ENCODE measurements at regions not wholly inside any gene's neighbourhood (a gene's known extent, or its start where the extent isn't known, plus 50 kb on each side); places are given as distances from the start of the nearest gene placed in this dataset.
A peak's percentile ranks its signal among the peaks of the same experiment; 100 is the strongest.
"Not testable (repeated sequence)": the region's sequence is repeated elsewhere in the genome, so short reads cannot be mapped to it uniquely, and the experiment has no call there.

DNA sequence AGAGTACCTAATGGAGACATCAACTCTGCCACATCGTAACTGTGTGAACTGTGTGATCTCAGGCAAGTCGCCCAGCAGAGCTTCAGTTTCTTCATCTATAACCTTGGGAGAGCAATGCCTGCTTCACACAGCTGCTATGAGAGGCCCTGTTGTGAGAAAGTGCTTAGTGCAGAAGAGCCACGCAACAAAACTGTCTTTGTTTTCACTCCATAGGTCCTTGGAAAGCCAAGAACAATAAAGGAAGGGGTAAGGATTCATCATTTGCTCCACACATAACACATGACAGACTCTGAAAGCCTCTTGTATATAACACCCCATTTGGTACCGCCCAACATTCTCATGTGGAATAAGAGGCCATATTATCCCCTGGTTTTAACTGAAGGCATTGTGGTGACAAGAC, 231.9 kb upstream of the ISX start:
- DNase-seq (ENCODE audit: low read depth): no peak

DNA sequence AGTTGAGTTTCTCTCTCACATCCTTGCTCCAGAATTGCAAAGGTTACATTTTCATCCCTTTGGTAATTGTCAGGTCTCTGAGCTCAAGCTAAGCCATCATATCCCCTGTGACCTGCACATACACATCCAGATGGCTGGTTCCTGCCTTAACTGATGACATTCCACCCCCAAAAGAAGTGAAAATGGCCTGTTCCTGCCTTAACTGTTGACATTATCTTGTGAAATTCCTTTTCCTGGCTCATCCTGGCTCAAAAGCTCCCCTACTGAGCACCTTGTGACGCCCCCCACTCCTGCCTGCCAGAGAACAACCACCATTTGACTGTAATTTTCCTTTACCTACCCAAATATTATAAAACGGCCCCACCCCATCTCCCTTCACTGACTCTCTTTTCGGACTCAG, 231.4 kb upstream of the ISX start:
- DNase-seq (ENCODE audit: low read depth): not testable (repeated sequence)

DNA sequence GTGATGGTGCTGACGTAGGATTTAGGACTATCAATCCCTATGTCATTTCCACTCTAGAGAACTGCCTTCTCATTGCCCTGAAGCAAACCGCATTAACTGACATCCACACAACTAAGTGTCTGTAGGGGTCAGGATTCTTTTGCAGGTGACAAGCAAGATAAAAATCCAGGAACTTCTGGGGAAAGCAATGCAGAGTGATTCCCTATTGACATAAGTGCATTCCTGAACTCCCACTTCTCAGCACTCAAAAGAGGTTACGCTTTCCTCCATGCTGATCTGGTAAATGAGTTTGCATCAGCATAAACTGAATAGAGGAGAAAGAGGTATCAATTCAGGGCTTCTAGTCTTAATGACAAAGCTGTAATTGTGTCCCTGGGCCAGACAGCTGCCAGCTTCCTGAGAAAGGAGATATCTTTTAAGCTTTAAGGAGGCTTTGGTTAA, 224.6 kb upstream of the ISX start:
- peak; percentile 66 for DNase-seq (ENCODE audit: low read depth)

DNA sequence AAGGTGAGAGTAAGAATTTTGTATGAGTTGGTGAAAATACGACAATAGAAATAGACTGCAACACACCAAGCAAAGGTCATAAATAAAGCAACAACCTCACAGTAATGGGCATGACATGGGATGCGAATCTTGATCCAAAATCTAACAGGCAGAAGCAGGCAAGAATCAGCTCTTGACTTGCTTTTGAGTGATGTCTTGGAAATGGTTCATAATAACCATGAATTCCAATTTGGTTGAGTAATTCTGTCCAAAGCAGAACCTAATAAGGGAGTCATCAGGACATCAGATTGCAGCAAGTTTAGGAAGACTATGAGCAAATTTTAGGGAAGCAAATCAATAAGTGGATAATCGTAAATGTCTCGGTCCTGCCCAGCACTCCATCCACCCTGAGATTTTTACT, 224.0 kb upstream of the ISX start:
- DNase-seq (ENCODE audit: low read depth): peak; percentile 15

DNA sequence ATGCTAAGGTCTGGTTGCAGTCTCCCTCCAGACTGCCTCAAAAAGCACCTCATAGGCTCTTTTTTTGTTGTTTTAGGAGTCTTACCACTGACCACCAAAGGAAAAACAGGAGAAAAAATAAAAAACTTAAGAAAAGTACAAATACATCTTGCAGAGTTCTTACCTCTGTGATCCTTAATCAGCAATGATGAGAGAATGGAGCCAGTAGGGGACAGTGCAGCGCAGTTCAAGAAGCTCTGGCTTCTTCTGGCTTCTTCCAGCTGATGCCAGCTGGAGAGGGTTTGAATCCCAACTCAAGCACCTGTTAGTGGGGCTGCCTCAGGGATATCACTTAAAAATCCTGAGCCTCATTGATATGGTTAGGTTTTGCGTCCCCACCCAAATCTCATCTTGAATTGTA, 223.3 kb upstream of the ISX start:
- DNase-seq (ENCODE audit: low read depth): no peak

DNA sequence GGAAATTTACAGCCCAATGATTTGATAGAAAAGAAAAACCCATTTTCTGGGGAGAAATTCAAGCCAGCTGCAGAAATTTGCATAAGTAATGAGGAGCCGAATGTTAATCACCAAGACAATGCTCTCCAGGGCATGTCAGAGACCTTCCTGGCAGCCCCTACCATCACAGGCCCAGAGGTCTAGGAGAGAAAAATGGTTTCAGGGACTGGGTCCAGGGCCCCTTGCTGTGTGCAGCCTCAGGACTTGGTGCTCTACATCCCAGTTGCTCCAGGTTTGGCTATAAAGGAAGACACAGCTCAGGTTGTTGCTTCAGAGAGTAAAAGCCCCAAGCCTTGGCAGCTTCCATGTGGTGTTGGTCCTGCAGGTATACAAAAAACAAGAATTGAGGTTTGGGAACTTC, 222.2 kb upstream of the ISX start:
- DNase-seq (ENCODE audit: low read depth): not testable (repeated sequence)

DNA sequence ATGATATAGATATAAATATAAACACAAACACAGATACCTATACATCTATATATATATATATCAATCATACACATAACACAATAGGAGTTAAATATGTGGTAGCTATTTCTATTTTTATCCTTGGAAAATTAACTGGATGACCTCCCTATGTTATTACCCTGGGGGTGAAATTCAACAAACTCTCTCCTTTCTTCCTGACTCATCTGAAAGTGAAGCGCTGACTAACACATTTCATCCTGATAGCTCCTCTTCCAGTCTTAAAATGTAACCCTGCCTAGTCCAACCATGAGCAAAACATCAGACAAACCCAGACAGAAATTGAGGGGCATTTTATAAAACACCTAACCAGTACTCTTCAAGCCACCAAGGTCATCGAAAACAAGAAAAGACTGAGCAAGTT, 220.6 kb upstream of the ISX start:
- peak; percentile 64 for DNase-seq (ENCODE audit: low read depth)

DNA sequence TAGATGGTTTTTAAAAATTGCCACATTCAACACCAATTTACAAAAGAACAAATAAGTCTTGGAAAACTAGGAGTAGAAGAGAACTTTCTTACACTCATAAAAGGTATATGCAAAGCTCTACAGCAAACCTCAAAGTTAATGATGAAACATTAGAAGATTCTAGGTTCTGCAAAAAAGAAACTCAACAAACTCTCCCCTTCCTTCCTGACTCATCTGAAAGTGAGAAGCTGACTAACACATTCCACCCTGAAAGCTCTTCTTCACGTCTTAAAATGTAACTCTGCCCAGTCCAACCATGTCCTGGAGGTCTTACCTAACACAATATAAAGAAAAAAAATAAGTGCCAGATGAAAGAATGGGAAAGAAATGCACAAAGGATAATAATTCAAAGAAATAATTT, 218.9 kb upstream of the ISX start:
- peak; percentile 72 for DNase-seq (ENCODE audit: low read depth)

DNA sequence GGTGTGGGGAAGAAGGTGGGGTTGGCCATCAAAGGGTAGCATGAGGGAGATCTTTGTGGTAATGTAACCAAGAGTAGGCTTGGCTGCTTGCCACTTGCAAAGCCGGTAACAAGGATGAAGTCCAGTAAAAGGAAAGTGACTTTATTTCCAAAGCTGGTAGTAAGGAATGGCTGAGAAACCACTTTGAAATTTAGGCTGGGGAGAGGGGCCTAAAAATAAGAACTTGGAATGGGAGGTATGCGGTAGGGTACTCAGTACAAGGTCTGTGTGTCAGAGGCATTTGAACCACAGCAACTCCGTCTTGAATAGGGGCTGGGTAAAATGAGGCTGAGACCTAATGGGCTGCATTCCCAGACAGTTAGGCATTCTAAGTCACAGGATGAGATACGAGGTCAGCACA, 216.0 kb upstream of the ISX start:
- peak; percentile 59 for DNase-seq (ENCODE audit: low read depth)

DNA sequence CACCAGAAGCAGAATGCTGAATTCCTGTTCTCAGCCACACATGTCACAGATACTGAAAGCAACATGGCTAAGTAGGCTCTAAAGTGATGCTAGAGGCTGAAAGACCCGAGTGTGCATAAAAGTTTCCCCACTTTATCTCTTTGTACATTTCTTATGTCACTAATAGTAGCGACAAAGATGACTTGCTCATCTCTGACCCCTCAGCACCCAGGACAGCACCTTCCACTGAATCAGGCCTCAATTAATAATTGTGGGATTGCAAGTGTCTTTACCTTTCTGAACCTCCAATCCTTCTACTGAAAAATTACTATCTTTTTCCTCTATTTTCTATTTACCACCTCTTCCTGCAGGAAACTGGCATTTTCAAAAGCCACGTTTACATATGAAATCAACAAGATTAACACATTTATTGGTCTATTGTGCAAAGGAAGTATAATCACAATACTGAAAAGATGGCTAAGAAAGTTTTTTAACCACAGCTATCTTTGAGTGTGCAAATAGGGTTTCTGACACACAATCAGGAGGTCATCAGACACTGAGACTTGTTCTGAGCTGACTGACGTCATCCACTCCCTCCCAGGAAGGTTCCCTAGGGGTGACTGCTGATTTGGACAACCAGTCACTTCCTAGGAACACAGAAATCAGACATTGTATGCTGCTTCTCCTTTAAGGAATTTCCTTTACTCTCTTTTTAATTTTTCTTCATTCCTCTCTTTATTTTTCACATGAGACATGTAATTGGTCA, 213.9 kb upstream of the ISX start:
- peak; percentile 26 for DNase-seq (ENCODE audit: low read depth)

DNA sequence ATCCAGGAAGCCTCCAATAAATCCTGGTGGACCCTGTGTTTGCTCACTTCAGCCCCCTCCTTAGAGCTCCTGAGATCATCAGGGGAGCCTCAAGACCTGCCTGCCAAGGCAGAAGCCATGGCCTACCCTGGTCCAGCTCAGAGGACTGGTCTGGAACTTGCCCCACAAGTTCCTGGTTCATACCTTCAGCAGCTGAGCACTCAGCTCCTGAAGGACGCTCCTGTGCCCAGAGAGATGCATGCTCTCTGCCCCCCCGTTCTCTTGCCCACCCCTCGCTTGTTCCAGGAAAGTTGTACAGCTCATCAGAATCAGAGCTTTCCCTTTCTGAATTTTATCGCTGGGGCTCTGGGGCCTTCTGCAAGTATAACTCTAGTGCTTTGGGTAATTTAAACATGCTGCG, 210.5 kb upstream of the ISX start:
- DNase-seq (ENCODE audit: low read depth): no peak

DNA sequence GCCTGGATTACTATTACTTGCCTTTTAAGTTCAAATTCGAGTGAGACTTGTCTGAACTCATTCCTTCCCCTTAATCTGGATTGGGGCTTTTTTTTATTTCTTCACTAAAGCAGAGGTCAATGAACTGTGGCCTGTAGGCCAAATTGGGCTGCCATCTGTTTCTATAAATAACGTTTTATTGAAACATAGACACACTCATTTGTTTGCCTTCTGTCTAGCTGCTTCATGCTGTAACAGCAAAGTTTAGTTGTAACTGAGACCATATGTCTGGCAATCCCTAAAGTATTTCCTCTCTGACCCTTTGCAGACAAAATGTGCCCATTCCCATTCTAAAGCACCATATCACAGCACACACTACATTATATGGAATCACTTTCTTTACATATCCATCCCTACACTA, 207.9 kb upstream of the ISX start:
- no peak for DNase-seq (ENCODE audit: low read depth)

DNA sequence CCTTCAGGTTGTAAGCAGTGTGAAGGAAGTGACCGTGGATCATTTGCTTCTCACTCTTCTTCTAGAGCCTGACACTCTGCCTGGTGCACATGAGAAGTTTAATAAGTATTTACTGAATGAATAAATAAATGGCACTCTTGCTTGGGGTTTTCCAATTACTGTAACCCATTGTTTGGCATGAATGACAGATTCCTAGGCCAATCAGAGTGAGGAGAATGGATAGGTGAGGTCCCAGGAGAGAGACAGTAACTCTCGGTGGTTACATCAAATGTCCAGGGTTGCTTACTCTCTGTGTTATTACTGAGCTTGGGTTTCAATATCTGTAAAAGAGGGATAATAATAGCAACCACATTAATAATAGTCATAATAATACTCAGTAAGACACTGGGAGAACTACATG, 204.2 kb upstream of the ISX start:
- no peak for DNase-seq (ENCODE audit: low read depth)

DNA sequence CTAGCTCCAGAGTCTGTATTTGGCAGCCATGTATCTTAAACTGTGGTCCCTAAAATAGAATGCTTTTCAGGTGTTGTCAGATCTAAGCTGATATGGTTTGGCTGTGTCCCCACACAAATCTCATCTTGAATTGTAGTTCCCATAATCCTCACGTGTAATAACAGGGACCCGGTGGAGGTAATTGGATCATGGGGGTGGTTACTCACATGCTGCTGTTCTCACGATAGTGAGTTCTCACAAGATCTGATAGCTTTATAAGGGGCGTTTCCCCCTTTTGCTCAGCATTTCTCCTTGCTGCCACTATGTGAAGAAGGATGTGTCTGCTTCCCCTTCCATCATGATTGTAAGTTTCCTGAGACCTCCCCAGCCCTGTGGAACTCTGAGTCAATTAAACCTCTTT, 199.9 kb upstream of the ISX start:
- DNase-seq (ENCODE audit: low read depth): no peak

DNA sequence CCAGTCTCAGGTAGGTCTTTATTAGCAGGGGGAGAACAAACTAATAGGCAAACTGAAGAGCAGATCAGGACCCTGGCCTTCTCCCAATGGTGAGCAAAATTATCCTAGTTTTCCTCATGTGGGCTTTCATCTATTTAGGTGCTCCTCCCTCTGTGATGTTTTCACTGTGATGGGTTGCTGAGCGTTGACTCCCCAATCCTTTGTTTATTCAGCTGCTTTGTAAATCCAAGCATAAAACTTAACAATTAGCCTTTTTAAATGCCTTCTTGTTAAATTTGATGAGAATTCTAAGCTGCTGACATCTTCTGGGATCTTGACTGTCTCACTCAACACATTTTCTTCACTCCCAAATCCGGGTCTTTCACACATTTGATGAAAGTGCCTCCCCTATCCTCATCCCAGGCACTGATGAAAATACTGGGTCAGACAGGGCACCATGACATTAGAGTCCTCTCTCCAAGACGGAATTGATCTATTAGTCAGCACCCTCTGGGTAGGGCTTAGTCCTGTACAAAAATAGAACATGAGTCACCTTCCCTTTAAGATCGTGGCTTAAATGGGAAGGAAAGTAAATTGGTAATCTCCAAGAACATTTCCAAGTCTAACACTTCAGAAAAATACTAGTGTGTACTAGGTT, 199.3 kb upstream of the ISX start:
- peak; percentile 80 for DNase-seq (ENCODE audit: low read depth)

DNA sequence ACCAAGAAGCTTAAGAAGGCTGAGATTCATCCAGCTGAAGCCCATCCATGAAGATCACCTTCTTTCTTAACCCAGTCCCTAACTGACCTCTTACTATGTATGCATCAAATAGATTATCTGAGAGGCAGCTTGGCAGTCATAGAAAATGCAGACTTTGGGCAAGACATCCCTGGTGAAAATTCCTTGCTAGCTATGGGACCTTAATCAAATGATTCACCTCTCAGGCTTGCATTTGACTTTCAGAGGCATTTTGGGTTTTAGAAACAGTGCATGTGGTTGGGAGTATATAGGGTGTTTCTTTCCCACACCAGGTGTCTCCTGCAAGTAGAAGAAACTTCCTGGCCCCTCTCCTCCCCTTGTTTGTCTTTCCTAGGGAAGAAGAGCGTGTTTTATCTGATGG, 188.5 kb upstream of the ISX start:
- peak; percentile 61 for DNase-seq (ENCODE audit: low read depth)

DNA sequence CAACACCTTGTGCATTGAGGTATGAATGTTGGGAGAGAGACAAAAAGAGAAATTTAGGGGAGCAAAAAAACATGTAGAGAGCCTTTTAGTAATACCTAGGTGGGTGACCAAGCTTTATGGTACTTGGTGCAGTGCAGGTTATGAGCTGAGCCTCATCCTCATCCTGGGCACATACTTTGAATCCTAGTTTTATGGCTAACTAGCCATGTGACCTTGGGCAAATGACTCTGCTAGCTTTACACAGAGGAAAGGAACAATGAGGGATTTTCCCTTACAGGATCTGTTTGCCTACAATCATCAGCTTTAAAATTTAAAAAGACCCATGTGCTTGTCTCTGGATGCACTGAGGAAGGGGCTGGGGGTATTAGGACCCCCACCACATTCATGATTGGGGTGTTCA, 187.8 kb upstream of the ISX start:
- peak; percentile 18 for DNase-seq (ENCODE audit: low read depth)

DNA sequence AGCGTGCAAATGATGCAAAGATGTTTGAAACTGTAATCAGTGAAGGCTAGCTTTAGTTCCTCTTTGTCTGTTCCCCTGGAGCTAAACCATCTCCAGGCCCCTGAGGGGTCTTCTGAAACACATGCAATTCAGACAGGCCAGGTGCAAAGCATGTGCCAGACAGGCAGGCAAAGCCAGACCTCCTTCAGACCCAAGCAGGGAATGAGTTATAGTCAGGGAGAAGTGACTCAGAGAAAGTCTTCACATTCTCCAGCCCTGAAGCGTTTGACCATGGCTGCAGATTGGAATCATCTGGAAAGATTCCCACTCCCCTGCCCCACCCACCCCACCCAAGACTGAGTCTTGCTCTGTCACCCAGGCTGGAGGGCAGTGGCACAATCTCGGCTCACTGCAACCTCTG, 187.0 kb upstream of the ISX start:
- DNase-seq (ENCODE audit: low read depth): peak; percentile 69

DNA sequence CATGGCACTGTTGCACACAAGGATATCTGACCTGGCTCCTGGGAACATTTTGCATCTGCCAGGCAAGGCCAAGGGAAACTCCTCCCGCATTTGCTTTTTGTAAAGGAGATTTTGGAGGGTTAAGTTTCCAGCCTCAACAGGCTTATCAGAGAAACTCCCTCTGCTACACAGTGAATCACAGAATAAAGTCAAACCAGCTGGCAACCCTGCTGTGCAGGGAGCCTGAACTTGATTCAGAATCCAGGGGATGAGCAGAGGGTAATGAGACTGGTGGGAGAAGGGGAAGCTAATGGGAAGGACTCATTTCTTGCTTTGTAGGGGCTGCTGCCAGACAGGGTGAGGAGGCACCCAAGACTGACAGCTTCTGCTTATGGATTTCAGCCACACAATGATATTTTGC, 185.3 kb upstream of the ISX start:
- DNase-seq (ENCODE audit: low read depth): no peak

DNA sequence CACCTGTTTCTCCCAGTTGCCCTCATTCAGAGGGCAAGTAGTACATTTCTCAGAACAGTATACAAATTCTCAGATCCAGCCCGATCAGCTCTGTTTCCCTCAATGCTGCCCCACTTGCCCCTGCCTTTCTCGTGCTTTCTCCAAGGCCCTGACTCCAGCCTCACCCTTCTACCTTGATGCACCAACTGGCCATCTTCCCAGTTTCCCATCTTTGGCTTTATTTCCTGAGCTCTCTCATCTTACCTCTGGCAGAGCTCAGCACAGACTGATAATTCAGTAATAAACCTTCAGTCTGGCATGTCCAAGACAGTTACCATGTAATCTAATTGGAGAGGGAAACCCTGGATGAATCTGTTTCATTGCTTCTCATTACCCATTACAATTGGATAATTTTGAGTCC, 184.5 kb upstream of the ISX start:
- DNase-seq (ENCODE audit: low read depth): no peak

DNA sequence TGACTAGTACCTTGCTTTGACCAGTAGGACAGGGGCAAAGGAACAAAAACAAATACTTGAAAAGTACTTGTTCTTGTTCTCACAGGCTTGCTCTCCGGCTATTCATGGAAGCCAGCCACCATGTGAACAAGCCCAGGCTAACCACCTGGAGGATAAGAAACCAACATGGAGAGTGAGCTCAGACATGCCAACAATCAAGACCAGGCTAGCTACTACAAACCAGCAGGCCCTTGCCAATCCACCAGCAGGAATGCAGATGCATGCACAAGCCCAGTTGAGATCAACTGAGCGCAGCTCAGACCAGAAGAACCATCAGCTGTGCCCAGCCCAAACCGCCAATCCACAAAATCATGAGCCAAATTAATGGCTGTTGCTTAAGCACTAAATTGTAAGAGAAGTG, 180.1 kb upstream of the ISX start:
- no peak for DNase-seq (ENCODE audit: low read depth)

DNA sequence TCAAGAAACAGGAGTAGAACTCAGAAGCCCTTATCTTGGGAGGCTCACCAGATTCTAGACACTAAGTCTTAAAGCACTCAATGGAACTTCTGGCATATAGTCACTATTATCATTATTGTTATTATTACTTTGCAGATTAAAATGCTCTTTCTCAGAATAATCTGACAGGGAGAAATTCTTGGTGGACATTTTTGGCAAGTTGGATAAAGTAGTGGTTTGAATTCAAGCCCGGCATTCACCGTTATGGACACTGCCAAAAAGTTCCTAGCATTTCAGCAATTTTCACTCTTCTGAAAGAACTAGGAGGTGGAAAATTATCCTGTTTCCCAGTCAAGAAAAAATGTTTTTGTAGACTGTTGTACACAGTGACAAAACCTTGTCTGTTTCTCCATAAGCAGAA, 179.6 kb upstream of the ISX start:
- DNase-seq (ENCODE audit: low read depth): no peak

DNA sequence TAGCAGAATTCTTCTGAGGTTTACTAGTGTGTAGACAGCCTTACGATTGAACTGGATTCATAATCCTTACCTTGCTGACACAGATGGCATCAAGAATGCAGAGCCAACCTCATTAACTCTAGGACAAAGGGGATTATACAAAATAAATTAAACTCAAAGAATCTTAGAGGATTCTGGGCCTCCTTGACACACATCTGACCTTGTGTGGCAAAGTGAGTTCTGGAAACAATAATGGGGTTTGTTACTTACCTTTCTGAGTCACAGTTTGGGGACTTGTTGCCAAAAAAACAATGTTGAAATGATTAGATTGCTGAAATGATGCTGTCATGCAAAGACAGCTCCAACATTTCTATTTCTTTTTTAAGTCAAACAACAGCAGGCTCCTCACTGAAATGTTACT, 179.1 kb upstream of the ISX start:
- DNase-seq (ENCODE audit: low read depth): peak; percentile 66

DNA sequence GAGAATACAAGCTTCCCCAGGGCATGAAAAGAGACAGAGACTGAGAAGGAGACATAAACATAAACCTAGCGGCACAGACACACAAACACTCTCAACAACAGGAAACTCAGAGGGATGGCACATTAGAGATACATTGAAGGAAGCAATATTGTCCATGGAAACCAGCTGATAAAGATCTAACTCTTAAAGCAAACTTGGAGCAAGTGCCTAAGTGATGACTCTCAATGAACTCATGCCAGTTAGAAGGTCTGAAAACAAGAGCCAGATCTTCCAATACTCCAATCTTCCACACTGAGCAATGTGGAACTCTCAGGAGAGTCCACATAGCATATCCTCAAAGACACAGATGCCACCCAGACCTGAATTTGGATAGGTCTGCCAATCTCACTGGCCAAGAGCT, 168.8 kb upstream of the ISX start:
- DNase-seq (ENCODE audit: low read depth): peak; percentile 81
